NT2/D1 (cell line): ENCODE measurements at regions not wholly inside any gene's neighbourhood (a gene's known extent, or its start where the extent isn't known, plus 50 kb on each side); places are given as distances from the start of the nearest gene placed in this dataset.

ENCODE experiments used
- SUZ12 ChIP-seq: IDR thresholded peaks from 2 replicates; pipeline ENCODE4 v1.6.1; 2011; ENCODE audit not compliant: insufficient read length, insufficient read depth; ENCODE audit errors: extremely low read depth
- YY1 ChIP-seq: IDR thresholded peaks from 2 replicates; pipeline ENCODE4 v1.6.1; 2011; ENCODE audit not compliant: insufficient read length, insufficient read depth
- ZNF274 ChIP-seq: IDR thresholded peaks from 2 replicates; pipeline ENCODE4 v1.6.1; 2011; ENCODE audit warnings: mild to moderate bottlenecking, low read depth, low read length

DNA sequence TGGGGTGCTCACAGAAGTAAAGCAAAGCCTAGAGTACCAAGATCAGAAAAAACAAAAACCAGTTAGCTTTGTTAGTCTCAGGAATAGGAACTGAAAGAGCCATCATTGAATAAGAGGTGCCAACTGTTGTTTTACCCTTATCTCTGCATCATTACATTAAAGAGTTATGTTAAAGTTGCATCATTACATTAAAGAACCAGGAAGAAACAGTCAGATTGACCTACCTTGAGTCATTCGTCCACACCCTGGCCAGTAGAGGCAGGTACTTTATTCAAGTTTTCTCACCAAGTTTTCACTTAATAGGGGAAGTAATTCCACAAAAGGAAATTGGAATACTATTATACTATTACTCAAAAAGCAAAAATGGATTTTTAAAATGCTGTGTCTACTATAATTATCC lies 121.7 kb upstream of the CNOT2 start:
- TF ChIP-seq YY1: no peak
- TF ChIP-seq SUZ12: no peak
- TF ChIP-seq ZNF274: no peak
